AG09309 (cell line): ENCODE measurements at regions not wholly inside any gene's neighbourhood (a gene's known extent, or its start where the extent isn't known, plus 50 kb on each side); places are given as distances from the start of the nearest gene placed in this dataset.

Source experiments
- DNase-seq: peaks from one replicate; pipeline ENCODE4 v3.0.0-alpha.2; 2010; ENCODE audit warnings: low read depth
- H3K4me3 ChIP-seq: 2 replicates; pipeline ENCODE4 v1.5.1; 2011; ENCODE audit warnings: mild to moderate bottlenecking, low read depth, low read length, moderate library complexity; ENCODE audit not compliant: control insufficient read depth
- CTCF ChIP-seq: IDR thresholded peaks from 2 replicates; pipeline ENCODE4 v1.5.1; 2011; ENCODE audit warnings: mild to moderate bottlenecking, low read depth, low read length, inconsistent platforms; ENCODE audit not compliant: insufficient read depth, control insufficient read depth; ENCODE audit errors: missing control alignments

DNA sequence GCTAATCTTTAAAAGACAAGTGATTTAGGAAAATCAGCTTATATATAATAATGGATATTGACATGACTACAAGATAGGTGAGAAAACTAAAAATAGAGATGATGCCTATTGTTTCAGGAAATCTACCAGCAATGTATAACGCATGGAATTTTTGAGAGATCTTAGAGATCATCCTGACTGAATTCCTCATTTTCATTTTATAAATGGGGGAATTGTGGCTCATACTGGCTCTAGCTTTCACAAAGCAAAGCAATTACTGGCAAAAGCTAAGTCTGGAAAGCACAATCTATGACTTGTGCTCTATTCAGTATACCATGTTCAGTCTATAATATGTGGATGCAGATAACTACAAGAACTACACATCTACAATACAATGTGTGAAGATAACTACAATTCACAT is 51.9 kb upstream of the FANCL start:
- no peak overlapping the region for H3K4me3 ChIP-seq
- no peak for TF ChIP-seq CTCF
- DNase-seq: no peak

DNA sequence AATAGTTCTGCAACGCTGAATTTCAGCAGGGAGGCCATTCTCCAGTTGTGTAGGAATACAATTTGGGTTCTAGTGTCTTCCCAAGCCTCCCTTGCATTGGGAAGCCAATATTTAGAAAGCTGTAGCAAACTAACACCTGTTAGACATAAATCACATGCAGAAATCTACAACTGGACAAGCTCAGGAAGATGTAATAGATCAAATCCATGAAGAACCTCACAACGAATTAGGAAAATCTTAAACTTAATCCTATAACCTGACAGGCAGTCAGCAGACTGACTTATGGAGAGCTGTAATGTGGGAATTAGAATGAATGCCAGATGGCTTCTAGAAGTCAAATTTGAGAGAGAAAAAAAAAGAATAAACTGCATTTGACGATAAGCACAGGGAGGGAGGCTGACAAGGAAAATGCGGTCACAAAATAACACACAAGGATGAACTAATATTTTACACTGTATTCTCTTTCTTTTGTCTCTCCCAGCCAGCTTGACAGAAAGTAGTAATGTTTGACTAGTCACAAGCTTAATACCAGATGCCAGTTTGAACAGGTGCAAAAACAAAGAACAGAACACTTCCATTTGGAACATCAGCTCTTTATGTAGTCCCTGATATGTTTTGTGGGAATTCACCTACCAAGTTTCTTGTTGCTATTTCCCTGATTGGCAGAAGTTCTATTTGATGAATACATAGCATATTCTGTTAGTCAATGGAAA is 50.8 kb upstream of the FANCL start:
- TF ChIP-seq CTCF: no peak
- no peak for DNase-seq
- no peak overlapping the region for H3K4me3 ChIP-seq
